ENCODE measurements at regions not wholly inside any gene's neighbourhood (a gene's known extent, or its start where the extent isn't known, plus 50 kb on each side); places are given as distances from the start of the nearest gene placed in this dataset.

DNA sequence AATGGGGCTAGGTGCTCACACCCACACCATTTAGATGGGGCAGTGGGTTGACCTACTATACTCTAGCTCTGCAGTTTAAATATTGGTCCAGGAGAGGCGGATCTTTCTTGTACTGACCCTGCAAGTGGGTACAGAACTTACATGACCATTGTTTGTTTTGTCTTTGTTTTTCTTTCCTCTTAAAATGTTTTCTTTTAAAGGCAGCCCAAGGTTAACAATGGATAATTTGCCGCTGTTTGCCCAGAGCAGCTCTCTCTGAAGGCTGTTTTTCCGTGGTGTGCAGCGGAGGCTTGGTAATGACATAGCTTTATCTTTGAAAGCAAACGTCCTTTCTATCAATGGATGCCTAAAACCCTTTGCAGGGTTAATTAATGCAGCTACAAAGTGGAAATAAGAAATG is 133.3 kb upstream of the MEX3C start:
- H3K79me2 ChIP-seq (ENCODE audit: insufficient read depth, low read length), result no peaks in the 10 kb centered on the region
- H3K4me2 ChIP-seq (ENCODE audit: low read length), result no peak overlapping the region
- H3K9me3 ChIP-seq (ENCODE audit: control insufficient read depth in 1 of 2, insufficient read depth in 1 of 2, low read depth in 1 of 2, low read length in 2 of 2), result no peaks in the 10 kb centered on the region
- no peaks in the 10 kb centered on the region for H3K36me3 ChIP-seq (ENCODE audit: control insufficient read depth in 1 of 2, insufficient read depth in 2 of 2, low read length in 2 of 2)
- ChIA-PET CTCF (no interaction called here), RAD21 (ENCODE audit: low non-redundant PET in 1 of 2, low total read pairs in 2 of 2, uncharacterized antibody in 2 of 2, unreplicated experiment in 2 of 2) (no interaction called here), POLR2A (no interaction called here)
- H4K20me1 ChIP-seq (ENCODE audit: insufficient read depth), result no peaks in the 10 kb centered on the region
- H3K4me1 ChIP-seq (ENCODE audit: control insufficient read depth in 1 of 2, insufficient read depth in 2 of 2, low read length in 2 of 2), result no peaks in the 10 kb centered on the region
- no peak overlapping the region for H3K27ac ChIP-seq (ENCODE audit: low read depth, low read length)
- ATAC-seq, result no peak
- no peaks in the 10 kb centered on the region for H3K9me2 ChIP-seq (ENCODE audit: insufficient read depth)
- H2AFZ ChIP-seq (ENCODE audit: low read depth, low read length, poor library complexity, severe bottlenecking), result no peak overlapping the region
- no TSS peak for BruUV-seq (replicated peaks)
- intact Hi-C loops (cut with micrococcal nuclease), result no loop called here
- no peak overlapping the region for H3K9ac ChIP-seq (ENCODE audit: low read length)
- no peaks in the 10 kb centered on the region for H3K27me3 ChIP-seq (ENCODE audit: insufficient read depth, low read length)
- TF ChIP-seq SP1 (IDR thresholded peaks at IDR 0.05; ENCODE audit: low read depth) (no peak), YY1 (IDR thresholded peaks at IDR 0.05; ENCODE audit: extremely low read depth, insufficient replicate concordance, low read depth, low read length) (no peak), RAD21 (IDR thresholded peaks at IDR 0.05; ENCODE audit: low read depth) (no peak), ZFX (IDR thresholded peaks at IDR 0.05) (no peak), CBX3 (IDR thresholded peaks at IDR 0.05; ENCODE audit: low read depth) (no peak), EZH2phosphoT487 (IDR thresholded peaks at IDR 0.05; ENCODE audit: borderline replicate concordance) (no peak), POLR2A (IDR thresholded peaks at IDR 0.05; ENCODE audit: borderline replicate concordance, extremely low read depth, insufficient read depth, insufficient read length) (no peak), POLR2AphosphoS5 (IDR thresholded peaks at IDR 0.05; ENCODE audit: low read depth, low read length) (no peak), CEBPB (IDR thresholded peaks at IDR 0.05; ENCODE audit: low read depth) (no peak)
- TF ChIP-seq, protein P1, sequence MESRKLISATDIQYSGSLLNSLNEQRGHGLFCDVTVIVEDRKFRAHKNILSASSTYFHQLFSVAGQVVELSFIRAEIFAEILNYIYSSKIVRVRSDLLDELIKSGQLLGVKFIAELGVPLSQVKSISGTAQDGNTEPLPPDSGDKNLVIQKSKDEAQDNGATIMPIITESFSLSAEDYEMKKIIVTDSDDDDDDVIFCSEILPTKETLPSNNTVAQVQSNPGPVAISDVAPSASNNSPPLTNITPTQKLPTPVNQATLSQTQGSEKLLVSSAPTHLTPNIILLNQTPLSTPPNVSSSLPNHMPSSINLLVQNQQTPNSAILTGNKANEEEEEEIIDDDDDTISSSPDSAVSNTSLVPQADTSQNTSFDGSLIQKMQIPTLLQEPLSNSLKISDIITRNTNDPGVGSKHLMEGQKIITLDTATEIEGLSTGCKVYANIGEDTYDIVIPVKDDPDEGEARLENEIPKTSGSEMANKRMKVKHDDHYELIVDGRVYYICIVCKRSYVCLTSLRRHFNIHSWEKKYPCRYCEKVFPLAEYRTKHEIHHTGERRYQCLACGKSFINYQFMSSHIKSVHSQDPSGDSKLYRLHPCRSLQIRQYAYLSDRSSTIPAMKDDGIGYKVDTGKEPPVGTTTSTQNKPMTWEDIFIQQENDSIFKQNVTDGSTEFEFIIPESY (IDR thresholded peaks at IDR 0.05; ENCODE audit: extremely low read depth, insufficient replicate concordance, low read length), result no peak
- TF ChIP-seq, protein P2, sequence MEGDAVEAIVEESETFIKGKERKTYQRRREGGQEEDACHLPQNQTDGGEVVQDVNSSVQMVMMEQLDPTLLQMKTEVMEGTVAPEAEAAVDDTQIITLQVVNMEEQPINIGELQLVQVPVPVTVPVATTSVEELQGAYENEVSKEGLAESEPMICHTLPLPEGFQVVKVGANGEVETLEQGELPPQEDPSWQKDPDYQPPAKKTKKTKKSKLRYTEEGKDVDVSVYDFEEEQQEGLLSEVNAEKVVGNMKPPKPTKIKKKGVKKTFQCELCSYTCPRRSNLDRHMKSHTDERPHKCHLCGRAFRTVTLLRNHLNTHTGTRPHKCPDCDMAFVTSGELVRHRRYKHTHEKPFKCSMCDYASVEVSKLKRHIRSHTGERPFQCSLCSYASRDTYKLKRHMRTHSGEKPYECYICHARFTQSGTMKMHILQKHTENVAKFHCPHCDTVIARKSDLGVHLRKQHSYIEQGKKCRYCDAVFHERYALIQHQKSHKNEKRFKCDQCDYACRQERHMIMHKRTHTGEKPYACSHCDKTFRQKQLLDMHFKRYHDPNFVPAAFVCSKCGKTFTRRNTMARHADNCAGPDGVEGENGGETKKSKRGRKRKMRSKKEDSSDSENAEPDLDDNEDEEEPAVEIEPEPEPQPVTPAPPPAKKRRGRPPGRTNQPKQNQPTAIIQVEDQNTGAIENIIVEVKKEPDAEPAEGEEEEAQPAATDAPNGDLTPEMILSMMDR (IDR thresholded peaks at IDR 0.05 in 2 of 3, conservative IDR thresholded peaks at IDR 0.05 in 1 of 3; ENCODE audit: borderline replicate concordance in 1 of 3, insufficient read depth in 1 of 3, low read depth in 2 of 3, low read length in 2 of 3), result no peak
- DNase-seq (ENCODE audit: low read depth, low spot score), result no peak
- H3K4me3 ChIP-seq (replicated peaks in 1 of 2; ENCODE audit: low read depth in 1 of 2, low read length in 2 of 2), result no peak overlapping the region

All from HCT116 (cell line).